Keratinocyte (primary cell): ENCODE measurements at regions not wholly inside any gene's neighbourhood (a gene's known extent, or its start where the extent isn't known, plus 50 kb on each side); places are given as distances from the start of the nearest gene placed in this dataset.

Source experiments
- DNase-seq: peaks from one replicate; pipeline ENCODE4 v3.0.0-alpha.2; 2011; ENCODE audit warnings: low read depth, missing footprints, low spot score
- FAIRE-seq: peaks from 2 replicates; lab custom pipeline; 2011; peaks lifted over from hg19 to GRCh38; lab: Jason Lieb, UNC
- H2AFZ ChIP-seq: 2 replicates; pipeline ENCODE4 v1.6.0; 2012; ENCODE audit warnings: low read length, control low read depth, inconsistent platforms; ENCODE audit not compliant: control insufficient read depth
- H3K27ac ChIP-seq: 2 replicates; pipeline ENCODE4 v1.5.1; 2011; ENCODE audit warnings: low read length; ENCODE audit not compliant: control insufficient read depth, insufficient read depth
- H3K27me3 ChIP-seq: 3 replicates; pipeline ENCODE4 v1.6.0; 2011; ENCODE audit warnings: low read length; ENCODE audit not compliant: control insufficient read depth, insufficient read depth; ENCODE audit errors: extremely low read depth
- H3K36me3 ChIP-seq, 2 experiments: 2 replicates in 1 of 2; 3 replicates in 1 of 2; pipeline ENCODE4 v1.5.1; 2011; ENCODE audit warnings: low read length in 2 of 2, mild to moderate bottlenecking in 1 of 2; ENCODE audit not compliant: control insufficient read depth in 2 of 2, insufficient read depth in 2 of 2; ENCODE audit errors: extremely low read depth in 1 of 2
- H3K4me1 ChIP-seq: 3 replicates; pipeline ENCODE4 v1.5.1; 2011; ENCODE audit warnings: low read length; ENCODE audit not compliant: control insufficient read depth, insufficient read depth; ENCODE audit errors: extremely low read depth
- H3K4me2 ChIP-seq: 3 replicates; pipeline ENCODE4 v1.6.0; 2011; ENCODE audit warnings: low read depth, low read length; ENCODE audit not compliant: control insufficient read depth, insufficient read depth; ENCODE audit errors: extremely low read depth
- H3K4me3 ChIP-seq, 3 experiments: fragments of 200-600 bp in 1 of 3; sonication (generic) in 1 of 3; 2 replicates in 2 of 3; 3 replicates in 1 of 3; pipeline ENCODE4 v1.5.1; 2011 to 2016; ENCODE audit warnings: low read length in 3 of 3, mild to moderate bottlenecking in 3 of 3, control low read depth in 2 of 3, inconsistent platforms in 1 of 3, low read depth in 1 of 3, mixed read lengths in 1 of 3, mixed run types in 1 of 3, moderate library complexity in 1 of 3; ENCODE audit not compliant: control insufficient read depth in 2 of 3, insufficient read depth in 2 of 3; ENCODE audit errors: extremely low read depth in 1 of 3
- H3K79me2 ChIP-seq: 2 replicates; pipeline ENCODE4 v1.6.0; 2012; ENCODE audit warnings: low read length; ENCODE audit not compliant: control insufficient read depth, insufficient read depth
- H3K9ac ChIP-seq: 3 replicates; pipeline ENCODE4 v1.6.0; 2011; ENCODE audit warnings: low read length; ENCODE audit not compliant: control insufficient read depth, insufficient read depth; ENCODE audit errors: extremely low read depth
- H3K9me1 ChIP-seq: 3 replicates; pipeline ENCODE4 v1.6.0; 2011; ENCODE audit warnings: low read length; ENCODE audit not compliant: control insufficient read depth, insufficient read depth; ENCODE audit errors: extremely low read depth
- H3K9me3 ChIP-seq: 2 replicates; pipeline ENCODE4 v1.5.1; 2012; ENCODE audit warnings: low read depth, low read length; ENCODE audit not compliant: control insufficient read depth
- H4K20me1 ChIP-seq: 3 replicates; pipeline ENCODE4 v1.6.0; 2011; ENCODE audit warnings: low read length; ENCODE audit not compliant: control insufficient read depth, insufficient read depth; ENCODE audit errors: extremely low read depth
- EZH2 ChIP-seq: IDR thresholded peaks from one replicate; pipeline ENCODE4 v1.6.1; 2012; ENCODE audit warnings: inconsistent platforms, mild to moderate bottlenecking, low read length, moderate library complexity
- dilution Hi-C: fragments of 300-500 bp; cut with MboI; formaldehyde crosslinking; loops from one replicate; pipeline ENCODE4 v1.7.0; 2020; ENCODE audit warnings: low sequenced_read_pairs; ENCODE audit not compliant: extremely low pct_ligation_motif_present
- TF ChIP-seq, protein P1 (sequence below), 3 experiments: IDR thresholded peaks in 1 of 3; conservative IDR thresholded peaks in 1 of 3; optimal IDR thresholded peaks in 1 of 3; 2 replicates in 2 of 3; 3 replicates in 1 of 3; pipeline versions ENCODE3 to v1.5.1; 2011; ENCODE audit warnings: low read length in 3 of 3, mild to moderate bottlenecking in 3 of 3, moderate library complexity in 2 of 3, control low read depth in 1 of 3, inconsistent platforms in 1 of 3; ENCODE audit not compliant: insufficient read depth in 2 of 3; ENCODE audit errors: extremely low read depth in 1 of 3

GRCh38 chr9:129344641-129345495 is 166.8 kb upstream of the IER5L start:
- no peak for TF ChIP-seq EZH2
- TF ChIP-seq, protein P1, sequence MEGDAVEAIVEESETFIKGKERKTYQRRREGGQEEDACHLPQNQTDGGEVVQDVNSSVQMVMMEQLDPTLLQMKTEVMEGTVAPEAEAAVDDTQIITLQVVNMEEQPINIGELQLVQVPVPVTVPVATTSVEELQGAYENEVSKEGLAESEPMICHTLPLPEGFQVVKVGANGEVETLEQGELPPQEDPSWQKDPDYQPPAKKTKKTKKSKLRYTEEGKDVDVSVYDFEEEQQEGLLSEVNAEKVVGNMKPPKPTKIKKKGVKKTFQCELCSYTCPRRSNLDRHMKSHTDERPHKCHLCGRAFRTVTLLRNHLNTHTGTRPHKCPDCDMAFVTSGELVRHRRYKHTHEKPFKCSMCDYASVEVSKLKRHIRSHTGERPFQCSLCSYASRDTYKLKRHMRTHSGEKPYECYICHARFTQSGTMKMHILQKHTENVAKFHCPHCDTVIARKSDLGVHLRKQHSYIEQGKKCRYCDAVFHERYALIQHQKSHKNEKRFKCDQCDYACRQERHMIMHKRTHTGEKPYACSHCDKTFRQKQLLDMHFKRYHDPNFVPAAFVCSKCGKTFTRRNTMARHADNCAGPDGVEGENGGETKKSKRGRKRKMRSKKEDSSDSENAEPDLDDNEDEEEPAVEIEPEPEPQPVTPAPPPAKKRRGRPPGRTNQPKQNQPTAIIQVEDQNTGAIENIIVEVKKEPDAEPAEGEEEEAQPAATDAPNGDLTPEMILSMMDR (optimal IDR thresholded peaks at IDR 0.05 in 1 of 3, IDR thresholded peaks at IDR 0.05 in 1 of 3, conservative IDR thresholded peaks at IDR 0.05 in 1 of 3; ENCODE audit: extremely low read depth in 1 of 3, insufficient read depth in 2 of 3, low read length in 3 of 3): no peak
- Histone ChIP-seq H3K9ac (no peak overlapping the region), H3K4me2 (no peak overlapping the region), H2AFZ (no peak overlapping the region), H3K36me3 (peaks cover 15% of the 10 kb centered on the region in 2 experiments), H3K27ac (no peak overlapping the region), H3K9me3 (no peaks in the 10 kb centered on the region), H3K4me3 (no peak overlapping the region), H4K20me1 (no peaks in the 10 kb centered on the region), H3K79me2 (peaks cover 2% of the 10 kb centered on the region), H3K9me1 (peaks cover 2% of the 10 kb centered on the region), H3K27me3 (no peaks in the 10 kb centered on the region), H3K4me1 (no peaks in the 10 kb centered on the region)
- dilution Hi-C loops: no loop called here
- no peak for DNase-seq
- no peak for FAIRE-seq

GRCh38 chr9:129343424-129344375 is 165.6 kb upstream of the IER5L start:
- H3K9me3 ChIP-seq: no peaks in the 10 kb centered on the region
- H3K4me3 ChIP-seq: no peak overlapping the region
- no peak overlapping the region for H3K4me2 ChIP-seq
- peaks cover 24 to 26% of the 10 kb centered on the region in 2 experiments for H3K36me3 ChIP-seq
- no peaks in the 10 kb centered on the region for H4K20me1 ChIP-seq
- dilution Hi-C loops: no loop called here
- no peak overlapping the region for H2AFZ ChIP-seq
- no peaks in the 10 kb centered on the region for H3K4me1 ChIP-seq
- no peaks in the 10 kb centered on the region for H3K27me3 ChIP-seq
- H3K27ac ChIP-seq: no peak overlapping the region
- peaks cover 9% of the 10 kb centered on the region for H3K79me2 ChIP-seq
- no peak for TF ChIP-seq EZH2
- TF ChIP-seq, protein P1 (optimal IDR thresholded peaks at IDR 0.05 in 1 of 3, IDR thresholded peaks at IDR 0.05 in 1 of 3, conservative IDR thresholded peaks at IDR 0.05 in 1 of 3; ENCODE audit: extremely low read depth in 1 of 3, insufficient read depth in 2 of 3, low read length in 3 of 3): no peak
- peaks cover 3% of the 10 kb centered on the region for H3K9me1 ChIP-seq
- H3K9ac ChIP-seq: no peak overlapping the region
- FAIRE-seq (no peak), DNase-seq (no peak)
